ENCODE measurements at regions not wholly inside any gene's neighbourhood (a gene's known extent, or its start where the extent isn't known, plus 50 kb on each side); places are given as distances from the start of the nearest gene placed in this dataset.

GRCh38 chr2:75287624-75288316 is 88.5 kb upstream of the TACR1 start:
- TF ChIP-seq CTCF (IDR thresholded peaks at IDR 0.05) = no peak
- TF ChIP-seq POLR2AphosphoS5 (IDR thresholded peaks at IDR 0.05) = no peak
